ENCODE measurements at regions not wholly inside any gene's neighbourhood (a gene's known extent, or its start where the extent isn't known, plus 50 kb on each side); places are given as distances from the start of the nearest gene placed in this dataset.

DNA sequence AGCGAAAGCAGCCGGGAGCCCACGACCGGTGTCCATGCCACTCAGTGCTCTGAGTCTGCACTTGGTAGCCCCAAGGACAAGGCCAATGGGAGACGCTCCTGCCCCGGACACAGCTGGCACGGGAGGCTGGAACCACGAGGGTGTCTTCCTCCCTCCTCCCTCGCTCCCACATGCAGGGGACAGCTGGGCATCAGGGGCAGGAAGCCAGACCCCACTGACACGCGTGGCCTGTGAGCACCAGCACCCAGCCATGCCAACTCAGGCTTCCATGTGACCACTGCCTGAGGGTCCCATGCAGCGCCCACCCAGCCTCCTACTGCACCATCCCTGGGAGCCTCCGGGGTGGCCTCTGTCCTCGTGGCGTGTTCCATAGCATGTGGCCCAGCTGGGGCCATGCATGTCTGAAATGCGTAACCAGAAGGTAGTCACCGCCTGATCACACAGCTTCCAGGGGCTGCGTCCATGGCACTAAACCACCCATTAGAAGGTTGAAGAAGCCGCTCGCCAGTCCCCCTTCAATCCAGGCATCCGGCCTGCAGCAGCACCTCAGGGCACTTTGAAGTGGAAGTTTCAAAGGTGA, 323.2 kb upstream of the SALL3 start:
- TF ChIP-seq FOXM1 (IDR thresholded peaks at IDR 0.05; ENCODE audit: borderline replicate concordance) (no peak), SP1 (IDR thresholded peaks at IDR 0.05) (no peak), ARNT (IDR thresholded peaks at IDR 0.05) (no peak), CTBP1 (IDR thresholded peaks at IDR 0.05; ENCODE audit: borderline replicate concordance) (no peak), TARDBP (IDR thresholded peaks at IDR 0.05) (no peak), FOXK2 (IDR thresholded peaks at IDR 0.05) (no peak), SUZ12 (IDR thresholded peaks at IDR 0.05) (no peak), FOXA1 (IDR thresholded peaks at IDR 0.05) (no peak), ELF4 (IDR thresholded peaks at IDR 0.05) (no peak), BHLHE40 (IDR thresholded peaks at IDR 0.05; ENCODE audit: borderline replicate concordance) (no peak), ZNF384 (IDR thresholded peaks at IDR 0.05) (no peak), HDGF (IDR thresholded peaks at IDR 0.05; ENCODE audit: borderline replicate concordance) (no peak)
- TF ChIP-seq, protein P1, sequence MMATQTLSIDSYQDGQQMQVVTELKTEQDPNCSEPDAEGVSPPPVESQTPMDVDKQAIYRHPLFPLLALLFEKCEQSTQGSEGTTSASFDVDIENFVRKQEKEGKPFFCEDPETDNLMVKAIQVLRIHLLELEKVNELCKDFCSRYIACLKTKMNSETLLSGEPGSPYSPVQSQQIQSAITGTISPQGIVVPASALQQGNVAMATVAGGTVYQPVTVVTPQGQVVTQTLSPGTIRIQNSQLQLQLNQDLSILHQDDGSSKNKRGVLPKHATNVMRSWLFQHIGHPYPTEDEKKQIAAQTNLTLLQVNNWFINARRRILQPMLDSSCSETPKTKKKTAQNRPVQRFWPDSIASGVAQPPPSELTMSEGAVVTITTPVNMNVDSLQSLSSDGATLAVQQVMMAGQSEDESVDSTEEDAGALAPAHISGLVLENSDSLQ (IDR thresholded peaks at IDR 0.05) = no peak
